ENCODE measurements at regions not wholly inside any gene's neighbourhood (a gene's known extent, or its start where the extent isn't known, plus 50 kb on each side); places are given as distances from the start of the nearest gene placed in this dataset.

DNA sequence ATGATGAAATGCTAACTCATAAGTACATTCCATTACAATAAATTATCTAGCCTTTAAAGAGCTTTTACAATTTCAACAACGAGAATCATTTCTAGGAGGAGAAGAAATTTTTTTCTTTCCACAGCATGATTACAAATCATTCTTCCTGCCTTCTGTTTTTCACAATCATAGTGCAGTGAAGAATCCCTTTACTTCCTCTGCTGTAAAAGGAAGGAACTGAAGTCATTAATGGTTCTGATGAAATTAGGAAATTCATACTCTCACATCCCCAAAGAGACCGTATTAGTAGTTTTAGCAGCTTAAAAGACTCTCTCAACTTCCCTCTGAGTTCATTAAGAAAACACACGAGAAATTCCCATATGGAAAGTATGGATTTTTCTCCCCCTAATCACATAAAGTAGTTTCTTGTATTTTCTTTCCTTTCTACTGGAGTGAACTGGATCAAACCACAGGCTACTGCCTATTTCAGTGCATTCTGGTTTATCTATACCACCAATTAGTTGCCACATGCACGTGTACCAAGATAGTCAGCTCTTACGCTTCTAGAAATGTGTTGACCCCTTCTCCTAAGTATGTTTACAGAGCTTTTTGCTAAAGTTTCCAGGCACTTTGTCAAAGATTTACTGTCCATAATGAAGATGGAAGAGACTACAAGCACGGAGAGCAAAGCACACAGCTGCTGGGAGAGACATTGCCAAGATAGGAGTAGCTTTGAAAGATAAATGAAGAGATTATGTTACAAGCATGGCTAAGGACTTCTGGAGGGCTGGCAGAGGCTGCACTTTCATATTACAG is 58.9 kb upstream of the KITLG start:
- DNase-seq (ENCODE audit: low spot score in 2 of 2) = no peak
- H3K4me3 ChIP-seq (ENCODE audit: low read depth, poor library complexity, severe bottlenecking) = no peak overlapping the region
- 37 to 45% methylated on average over 6 of the region's 6 CpGs for WGBS, 2 donors
- no peak for TF ChIP-seq POLR2A (IDR thresholded peaks at IDR 0.05)
- TF ChIP-seq, protein P1, sequence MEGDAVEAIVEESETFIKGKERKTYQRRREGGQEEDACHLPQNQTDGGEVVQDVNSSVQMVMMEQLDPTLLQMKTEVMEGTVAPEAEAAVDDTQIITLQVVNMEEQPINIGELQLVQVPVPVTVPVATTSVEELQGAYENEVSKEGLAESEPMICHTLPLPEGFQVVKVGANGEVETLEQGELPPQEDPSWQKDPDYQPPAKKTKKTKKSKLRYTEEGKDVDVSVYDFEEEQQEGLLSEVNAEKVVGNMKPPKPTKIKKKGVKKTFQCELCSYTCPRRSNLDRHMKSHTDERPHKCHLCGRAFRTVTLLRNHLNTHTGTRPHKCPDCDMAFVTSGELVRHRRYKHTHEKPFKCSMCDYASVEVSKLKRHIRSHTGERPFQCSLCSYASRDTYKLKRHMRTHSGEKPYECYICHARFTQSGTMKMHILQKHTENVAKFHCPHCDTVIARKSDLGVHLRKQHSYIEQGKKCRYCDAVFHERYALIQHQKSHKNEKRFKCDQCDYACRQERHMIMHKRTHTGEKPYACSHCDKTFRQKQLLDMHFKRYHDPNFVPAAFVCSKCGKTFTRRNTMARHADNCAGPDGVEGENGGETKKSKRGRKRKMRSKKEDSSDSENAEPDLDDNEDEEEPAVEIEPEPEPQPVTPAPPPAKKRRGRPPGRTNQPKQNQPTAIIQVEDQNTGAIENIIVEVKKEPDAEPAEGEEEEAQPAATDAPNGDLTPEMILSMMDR (IDR thresholded peaks at IDR 0.05) = no peak
- intact Hi-C loops (cut with DNase I; ENCODE audit: low total_unique reads) = no loop called here

DNA sequence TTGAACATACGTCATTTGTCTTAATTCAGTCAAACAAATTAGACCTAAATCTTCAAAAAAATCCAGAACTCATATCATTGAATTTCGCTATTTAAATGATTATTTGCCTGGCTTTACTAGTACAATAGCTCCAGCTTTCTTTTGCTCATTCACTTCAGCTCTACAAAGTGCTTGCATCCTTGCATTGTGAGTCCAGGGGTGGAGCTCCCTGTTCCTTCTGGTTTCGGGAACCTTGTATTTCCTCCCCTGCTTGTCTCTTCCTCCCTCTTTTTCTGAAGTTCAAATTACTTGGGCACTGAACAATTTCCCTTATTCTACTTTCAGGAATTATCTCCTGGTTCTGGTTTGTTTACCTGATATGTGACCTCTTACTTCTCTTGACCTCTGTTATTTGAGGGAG is 58.1 kb upstream of the KITLG start:
- DNase-seq (ENCODE audit: low spot score in 2 of 2) = no peak
- intact Hi-C loops (cut with DNase I; ENCODE audit: low total_unique reads) = no loop called here
- TF ChIP-seq POLR2A (IDR thresholded peaks at IDR 0.05) = no peak
- TF ChIP-seq, protein P1 (IDR thresholded peaks at IDR 0.05) = no peak
- no peak overlapping the region for H3K4me3 ChIP-seq (ENCODE audit: low read depth, poor library complexity, severe bottlenecking)
- WGBS, 2 donors = 85 to 90% methylated on average over 3 of the region's 3 CpGs

DNA sequence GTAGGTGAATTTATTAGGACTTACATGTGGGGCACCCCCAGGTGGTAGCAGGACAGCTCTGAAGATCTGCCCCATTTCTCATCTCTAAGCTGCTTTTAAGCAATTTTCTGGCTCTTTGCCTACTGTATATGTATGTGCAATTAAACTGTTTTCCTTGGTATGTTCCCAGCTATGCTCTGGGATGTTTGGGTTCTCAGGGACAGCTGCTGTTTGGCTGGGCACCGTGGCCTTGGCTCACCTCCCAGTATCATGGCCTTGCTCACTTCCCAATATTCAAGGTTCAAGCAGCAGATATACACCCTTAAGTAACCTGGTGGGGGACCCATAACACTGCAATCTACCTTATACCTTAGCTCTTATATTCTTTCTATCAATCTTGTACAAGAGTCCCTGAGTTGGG is 53.7 kb upstream of the KITLG start:
- no peak for DNase-seq (ENCODE audit: low spot score in 2 of 2)
- 33 to 37% methylated on average over 1 of the region's 1 CpG for WGBS, 2 donors
- no peak overlapping the region for H3K4me3 ChIP-seq (ENCODE audit: low read depth, poor library complexity, severe bottlenecking)
- no peak for TF ChIP-seq POLR2A (IDR thresholded peaks at IDR 0.05)
- TF ChIP-seq, protein P1 (IDR thresholded peaks at IDR 0.05) = no peak
- intact Hi-C loops (cut with DNase I; ENCODE audit: low total_unique reads) = no loop called here

DNA sequence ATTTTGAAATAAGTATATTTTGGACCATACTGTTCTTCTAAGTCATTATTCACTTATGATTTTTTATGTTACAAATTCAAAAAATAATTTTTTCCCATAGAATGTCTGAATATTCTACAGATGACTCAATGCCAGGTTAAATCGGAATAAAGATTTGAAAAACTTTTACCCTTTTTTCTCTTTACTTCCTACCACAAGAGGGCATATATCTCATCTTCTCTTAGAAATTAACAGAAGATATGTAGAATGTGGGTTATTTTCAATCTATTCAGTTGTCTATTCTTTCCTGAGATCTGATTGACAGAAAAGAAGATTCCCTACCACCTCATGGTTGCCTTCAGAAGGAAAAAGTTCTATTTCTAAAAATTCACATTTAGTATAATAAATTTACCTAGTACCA is 53.0 kb upstream of the KITLG start:
- H3K4me3 ChIP-seq (ENCODE audit: low read depth, poor library complexity, severe bottlenecking) = no peak overlapping the region
- TF ChIP-seq POLR2A (IDR thresholded peaks at IDR 0.05) = no peak
- TF ChIP-seq, protein P1 (IDR thresholded peaks at IDR 0.05) = no peak
- DNase-seq (ENCODE audit: low spot score in 2 of 2) = no peak
- intact Hi-C loops (cut with DNase I; ENCODE audit: low total_unique reads) = no loop called here
- WGBS, 2 donors = 61 to 63% methylated on average over 1 of the region's 1 CpG

DNA sequence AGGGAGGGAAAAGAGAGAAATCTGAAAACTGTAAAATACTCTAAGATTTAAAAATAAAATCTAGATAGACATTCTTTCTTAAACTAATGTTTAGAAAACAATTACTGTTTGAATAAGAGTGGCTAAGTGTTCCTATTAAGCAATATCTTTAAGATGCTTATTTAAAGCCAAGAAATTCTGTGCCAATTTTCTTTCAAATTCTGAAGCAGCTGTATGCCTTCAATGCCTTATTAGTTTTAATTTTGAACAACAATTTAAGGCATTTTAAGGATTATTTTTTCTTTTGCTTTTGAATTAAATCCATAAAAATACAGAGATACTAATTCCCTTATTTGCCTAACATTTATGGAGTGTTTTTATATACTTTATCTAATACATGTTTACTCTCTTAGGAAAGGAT is 50.3 kb upstream of the KITLG start:
- DNase-seq (ENCODE audit: low spot score in 2 of 2) = no peak
- no peak for TF ChIP-seq POLR2A (IDR thresholded peaks at IDR 0.05)
- TF ChIP-seq, protein P1 (IDR thresholded peaks at IDR 0.05) = no peak
- intact Hi-C loops (cut with DNase I; ENCODE audit: low total_unique reads) = no loop called here
- H3K4me3 ChIP-seq (ENCODE audit: low read depth, poor library complexity, severe bottlenecking) = no peak overlapping the region

Data from lower leg skin (tissue), 4 donors.